Neuron (in vitro differentiated cells): ENCODE measurements at regions not wholly inside any gene's neighbourhood (a gene's known extent, or its start where the extent isn't known, plus 50 kb on each side); places are given as distances from the start of the nearest gene placed in this dataset.

Source experiments
- H2AFZ ChIP-seq: one replicate; pipeline ENCODE4 v1.6.1; 2013; ENCODE audit warnings: low read depth, mild to moderate bottlenecking, inconsistent platforms, low read length, moderate library complexity
- H3K27me3 ChIP-seq: one replicate; pipeline ENCODE4 v1.6.1; 2013; ENCODE audit warnings: low read length; ENCODE audit not compliant: insufficient read depth
- H3K36me3 ChIP-seq: one replicate; pipeline ENCODE4 v1.6.1; 2013; ENCODE audit warnings: low read length; ENCODE audit not compliant: insufficient read depth
- H3K4me1 ChIP-seq: one replicate; pipeline ENCODE4 v1.6.1; 2013; ENCODE audit warnings: low read length; ENCODE audit not compliant: insufficient read depth
- H3K4me3 ChIP-seq: 2 replicates; pipeline ENCODE4 v1.5.1; 2013; ENCODE audit warnings: mild to moderate bottlenecking, low read length, moderate library complexity
- H3K9me3 ChIP-seq: one replicate; pipeline ENCODE4 v1.6.1; 2013; ENCODE audit warnings: low read length

GRCh38 chr1:60835649-60836048, 246.7 kb upstream of the NFIA start:
- H3K9me3 ChIP-seq = no peaks in the 10 kb centered on the region
- no peaks in the 10 kb centered on the region for H3K27me3 ChIP-seq
- H3K4me1 ChIP-seq = no peaks in the 10 kb centered on the region
- H2AFZ ChIP-seq = no peak overlapping the region
- no peak overlapping the region for H3K4me3 ChIP-seq
- no peaks in the 10 kb centered on the region for H3K36me3 ChIP-seq

- H3K36me3 ChIP-seq = no peaks in the 10 kb centered on the region
- no peaks in the 10 kb centered on the region for H3K9me3 ChIP-seq
- no peaks in the 10 kb centered on the region for H3K27me3 ChIP-seq
- H2AFZ ChIP-seq = no peak overlapping the region
- H3K4me3 ChIP-seq = no peak overlapping the region
- no peaks in the 10 kb centered on the region for H3K4me1 ChIP-seq
Observed at GRCh38 chr1:60833173-60833572, 249.2 kb upstream of the NFIA start.

- Histone ChIP-seq H3K4me3 (no peak overlapping the region), H3K36me3 (no peaks in the 10 kb centered on the region), H2AFZ (no peak overlapping the region), H3K27me3 (no peaks in the 10 kb centered on the region), H3K4me1 (no peaks in the 10 kb centered on the region), H3K9me3 (no peaks in the 10 kb centered on the region)
Observed at GRCh38 chr1:60832367-60832766, 250.0 kb upstream of the NFIA start.

- H3K4me1 ChIP-seq = no peaks in the 10 kb centered on the region
Observed at GRCh38 chr1:60831780-60832179, 250.6 kb upstream of the NFIA start.

GRCh38 chr1:60828944-60829343, 253.4 kb upstream of the NFIA start:
- no peaks in the 10 kb centered on the region for H3K9me3 ChIP-seq
- H3K27me3 ChIP-seq = no peaks in the 10 kb centered on the region
- no peak overlapping the region for H3K4me3 ChIP-seq
- H2AFZ ChIP-seq = no peak overlapping the region
- H3K36me3 ChIP-seq = no peaks in the 10 kb centered on the region
- H3K4me1 ChIP-seq = no peaks in the 10 kb centered on the region

More at GRCh38 chr1:60831780-60832179, 250.6 kb upstream of the NFIA start:
- no peak overlapping the region for H2AFZ ChIP-seq
- no peaks in the 10 kb centered on the region for H3K9me3 ChIP-seq
- no peaks in the 10 kb centered on the region for H3K27me3 ChIP-seq
- no peak overlapping the region for H3K4me3 ChIP-seq
- no peaks in the 10 kb centered on the region for H3K36me3 ChIP-seq

GRCh38 chr1:60826320-60827094, 255.9 kb upstream of the NFIA start:
- Histone ChIP-seq H3K27me3 (no peaks in the 10 kb centered on the region), H2AFZ (no peak overlapping the region), H3K4me1 (no peaks in the 10 kb centered on the region), H3K36me3 (no peaks in the 10 kb centered on the region), H3K4me3 (no peak overlapping the region), H3K9me3 (no peaks in the 10 kb centered on the region)

- Histone ChIP-seq H3K36me3 (no peaks in the 10 kb centered on the region), H2AFZ (no peak overlapping the region), H3K4me1 (no peaks in the 10 kb centered on the region), H3K4me3 (no peak overlapping the region), H3K9me3 (no peaks in the 10 kb centered on the region), H3K27me3 (no peaks in the 10 kb centered on the region)
Observed at GRCh38 chr1:60825593-60825992, 256.8 kb upstream of the NFIA start.

GRCh38 chr1:60823151-60823550, 259.2 kb upstream of the NFIA start:
- no peaks in the 10 kb centered on the region for H3K36me3 ChIP-seq

GRCh38 chr1:60822252-60822651, 260.1 kb upstream of the NFIA start:
- Histone ChIP-seq H3K36me3 (no peaks in the 10 kb centered on the region), H3K9me3 (no peaks in the 10 kb centered on the region), H3K4me1 (no peaks in the 10 kb centered on the region), H3K27me3 (no peaks in the 10 kb centered on the region), H2AFZ (no peak overlapping the region), H3K4me3 (no peak overlapping the region)

More at GRCh38 chr1:60823151-60823550, 259.2 kb upstream of the NFIA start:
- Histone ChIP-seq H3K4me3 (no peak overlapping the region), H3K9me3 (no peaks in the 10 kb centered on the region), H2AFZ (no peak overlapping the region), H3K27me3 (no peaks in the 10 kb centered on the region), H3K4me1 (no peaks in the 10 kb centered on the region)

- Histone ChIP-seq H3K4me3 (no peak overlapping the region), H2AFZ (no peak overlapping the region), H3K4me1 (no peaks in the 10 kb centered on the region), H3K36me3 (no peaks in the 10 kb centered on the region), H3K9me3 (no peaks in the 10 kb centered on the region), H3K27me3 (no peaks in the 10 kb centered on the region)
Observed at GRCh38 chr1:60821156-60821555, 261.2 kb upstream of the NFIA start.

GRCh38 chr1:60818969-60819701, 263.2 kb upstream of the NFIA start:
- Histone ChIP-seq H3K36me3 (no peaks in the 10 kb centered on the region), H3K27me3 (no peaks in the 10 kb centered on the region), H3K4me1 (no peaks in the 10 kb centered on the region), H2AFZ (no peak overlapping the region), H3K4me3 (no peak overlapping the region), H3K9me3 (no peaks in the 10 kb centered on the region)

GRCh38 chr1:60813071-60813470, 269.3 kb upstream of the NFIA start:
- no peaks in the 10 kb centered on the region for H3K36me3 ChIP-seq
- no peaks in the 10 kb centered on the region for H3K4me1 ChIP-seq
- H3K4me3 ChIP-seq = no peak overlapping the region
- no peaks in the 10 kb centered on the region for H3K27me3 ChIP-seq
- no peak overlapping the region for H2AFZ ChIP-seq
- no peaks in the 10 kb centered on the region for H3K9me3 ChIP-seq

- Histone ChIP-seq H3K36me3 (no peaks in the 10 kb centered on the region), H3K27me3 (no peaks in the 10 kb centered on the region), H3K9me3 (no peaks in the 10 kb centered on the region), H3K4me3 (no peak overlapping the region), H3K4me1 (no peaks in the 10 kb centered on the region), H2AFZ (no peak overlapping the region)
Observed at GRCh38 chr1:60809204-60809980, 273.0 kb upstream of the NFIA start.
